Caco-2 (cell line): ENCODE measurements at regions not wholly inside any gene's neighbourhood (a gene's known extent, or its start where the extent isn't known, plus 50 kb on each side); places are given as distances from the start of the nearest gene placed in this dataset.

Experiments used
- BruUV-seq: library from RNA; stranded (reverse); fragments of 400-500 nt; replicated peaks from 2 replicates; lab custom pipeline; 2021; lab: Mats Ljungman, UMichigan
- CTCF ChIA-PET: fragments of 300-600 bp; sonication (Branson Sonifier 250); formaldehyde crosslinking; loops from one replicate; lab custom pipeline; 2022; ENCODE audit warnings: antibody characterized with exemption; lab: Charles Lee
- POLR2A ChIA-PET: fragments of 300-600 bp; sonication (Branson Sonifier 250); formaldehyde crosslinking; loops from one replicate; lab custom pipeline; 2022; ENCODE audit warnings: antibody characterized with exemption; lab: Charles Lee
- DNase-seq, 2 experiments: peaks; one replicate each; pipeline versions ENCODE4 v3.0.0 to v3.0.0-alpha.2; 2020 to 2022
- H3K27me3 ChIP-seq: replicated peaks from 2 replicates; pipeline ENCODE4 v1.6.0; 2011; ENCODE audit warnings: low read length; ENCODE audit not compliant: control insufficient read depth, insufficient read depth
- H3K36me3 ChIP-seq: 2 replicates; pipeline ENCODE4 v1.5.1; 2011; ENCODE audit warnings: low read length; ENCODE audit not compliant: control insufficient read depth, insufficient read depth
- H3K4me1 ChIP-seq: fragments of 250-450 bp; sonication (Bioruptor Pico); 2 replicates; pipeline ENCODE4 v1.5.1; 2020; ENCODE audit warnings: mild to moderate bottlenecking
- H3K4me3 ChIP-seq: 2 replicates; pipeline ENCODE4 v1.5.1; 2011; ENCODE audit warnings: low read depth, mild to moderate bottlenecking, control low read depth, low read length
- H3K9me3 ChIP-seq: fragments of 250-450 bp; sonication (Bioruptor Pico); 2 replicates; pipeline ENCODE4 v1.5.1; 2020; ENCODE audit warnings: mild to moderate bottlenecking, moderate library complexity
- H3K27ac Mint-ChIP-seq: one replicate; pipeline ENCODE4 v1.8.0; 2022; ENCODE audit warnings: mixed read lengths; ENCODE audit not compliant: unreplicated experiment
- H3K27me3 Mint-ChIP-seq: one replicate; pipeline ENCODE4 v1.8.0; 2022; ENCODE audit warnings: mixed read lengths; ENCODE audit not compliant: insufficient read depth, unreplicated experiment
- H3K36me3 Mint-ChIP-seq: one replicate; pipeline ENCODE4 v1.8.0; 2022; ENCODE audit warnings: mild to moderate bottlenecking, mixed read lengths; ENCODE audit not compliant: insufficient read depth, unreplicated experiment
- H3K4me1 Mint-ChIP-seq: one replicate; pipeline ENCODE4 v1.8.0; 2022; ENCODE audit warnings: low read depth, mixed read lengths; ENCODE audit not compliant: unreplicated experiment
- H3K4me3 Mint-ChIP-seq: one replicate; pipeline ENCODE4 v1.8.0; 2022; ENCODE audit warnings: mild to moderate bottlenecking, moderate library complexity, mixed read lengths; ENCODE audit not compliant: unreplicated experiment
- H3K9me3 Mint-ChIP-seq: one replicate; pipeline ENCODE4 v1.8.0; 2022; ENCODE audit warnings: mixed read lengths; ENCODE audit not compliant: unreplicated experiment
- CTCF ChIP-seq, 2 experiments: fragments of 200-600 bp in 1 of 2; IDR thresholded peaks; 1 replicate in 1 of 2; 2 replicates in 1 of 2; pipeline versions ENCODE4 v1.5.1 to v1.8.0; 2011 to 2022; ENCODE audit warnings: antibody characterized with exemption in 1 of 2, control low read depth in 1 of 2, inconsistent platforms in 1 of 2, low read depth in 1 of 2, low read length in 1 of 2, mild to moderate bottlenecking in 1 of 2, moderate library complexity in 1 of 2; ENCODE audit not compliant: insufficient read depth in 1 of 2, severe bottlenecking in 1 of 2, unreplicated experiment in 1 of 2
- intact Hi-C: fragments of 100-400 bp; cut with micrococcal nuclease; formaldehyde crosslinking; loops from one replicate; pipeline ENCODE4 v1.10.0; 2022; ENCODE audit not compliant: unreplicated experiment

- Mint-ChIP-seq H3K4me3 (no peak overlapping the region), H3K27me3 (no peaks in the 10 kb centered on the region), H3K27ac (no peak overlapping the region), H3K9me3 (no peaks in the 10 kb centered on the region), H3K36me3 (no peaks in the 10 kb centered on the region), H3K4me1 (no peaks in the 10 kb centered on the region)
- no peaks in the 10 kb centered on the region for H3K9me3 ChIP-seq
- H3K36me3 ChIP-seq = no peaks in the 10 kb centered on the region
- ChIA-PET POLR2A (no interaction called here), CTCF (no interaction called here)
- intact Hi-C loops = no loop called here
- TF ChIP-seq CTCF (IDR thresholded peaks at IDR 0.05; ENCODE audit: insufficient read depth in 1 of 2, low read depth in 1 of 2, low read length in 1 of 2, severe bottlenecking in 1 of 2, unreplicated experiment in 1 of 2) = no peak
- H3K4me3 ChIP-seq = no peak overlapping the region
- H3K27me3 ChIP-seq = no peaks in the 10 kb centered on the region
- no TSS peak for BruUV-seq
- no peak for DNase-seq
- no peaks in the 10 kb centered on the region for H3K4me1 ChIP-seq
Observed at GRCh38 chr3:164196477-164196876, 881.8 kb downstream of the SI start.

GRCh38 chr3:164194842-164195241 is 883.5 kb downstream of the SI start:
- no peaks in the 10 kb centered on the region for H3K9me3 Mint-ChIP-seq
- intact Hi-C loops = no loop called here
- ChIA-PET CTCF (no interaction called here), POLR2A (no interaction called here)
- H3K4me1 ChIP-seq = no peaks in the 10 kb centered on the region
- BruUV-seq = no TSS peak
- DNase-seq = no peak
- H3K27me3 Mint-ChIP-seq = no peaks in the 10 kb centered on the region
- H3K4me3 Mint-ChIP-seq = no peak overlapping the region
- no peak overlapping the region for H3K27ac Mint-ChIP-seq
- H3K27me3 ChIP-seq = no peaks in the 10 kb centered on the region
- TF ChIP-seq CTCF (IDR thresholded peaks at IDR 0.05; ENCODE audit: insufficient read depth in 1 of 2, low read depth in 1 of 2, low read length in 1 of 2, severe bottlenecking in 1 of 2, unreplicated experiment in 1 of 2) = no peak
- H3K36me3 Mint-ChIP-seq = no peaks in the 10 kb centered on the region
- no peaks in the 10 kb centered on the region for H3K36me3 ChIP-seq
- no peak overlapping the region for H3K4me3 ChIP-seq
- H3K4me1 Mint-ChIP-seq = no peaks in the 10 kb centered on the region
- no peaks in the 10 kb centered on the region for H3K9me3 ChIP-seq

- CTCF ChIA-PET = no interaction called here
- Histone ChIP-seq H3K27me3 (no peaks in the 10 kb centered on the region), H3K4me3 (no peak overlapping the region), H3K4me1 (no peaks in the 10 kb centered on the region), H3K9me3 (no peaks in the 10 kb centered on the region), H3K36me3 (no peaks in the 10 kb centered on the region)
- Mint-ChIP-seq H3K27ac (no peak overlapping the region), H3K4me3 (no peak overlapping the region), H3K4me1 (no peaks in the 10 kb centered on the region), H3K9me3 (no peaks in the 10 kb centered on the region), H3K27me3 (no peaks in the 10 kb centered on the region), H3K36me3 (no peaks in the 10 kb centered on the region)
- no peak for TF ChIP-seq CTCF (IDR thresholded peaks at IDR 0.05; ENCODE audit: insufficient read depth in 1 of 2, low read depth in 1 of 2, low read length in 1 of 2, severe bottlenecking in 1 of 2, unreplicated experiment in 1 of 2)
- intact Hi-C loops = no loop called here
- no peak for DNase-seq
- BruUV-seq = no TSS peak
- POLR2A ChIA-PET = no interaction called here
Observed at GRCh38 chr3:164192974-164193373, 885.3 kb downstream of the SI start.
